Adrenal gland (tissue), 5 donors: ENCODE measurements at regions not wholly inside any gene's neighbourhood (a gene's known extent, or its start where the extent isn't known, plus 50 kb on each side); places are given as distances from the start of the nearest gene placed in this dataset.

ENCODE experiments used
- CTCF ChIP-seq, 6 experiments: fragments of 450-650 bp in 4 of 6; fragments of 200-600 bp in 2 of 6; sonication (generic) in 1 of 6; IDR thresholded peaks; 1 replicate in 5 of 6; 2 replicates in 1 of 6; pipeline versions ENCODE4 v1.5.1 to v1.8.0; 2016 to 2021; ENCODE audit warnings: antibody characterized with exemption in 6 of 6, mild to moderate bottlenecking in 2 of 6, moderate library complexity in 1 of 6
- POLR2A ChIP-seq, 2 donors: fragments of 450-650 bp; IDR thresholded peaks; one replicate each; pipeline ENCODE4 v1.6.1; 2017; ENCODE audit warnings: antibody characterized with exemption in 2 of 2, mild to moderate bottlenecking in 2 of 2, moderate library complexity in 1 of 2
- donor health status: DM: no; HTN: no; CAD: no.

GRCh38 chr20:41747226-41747625 is 129.0 kb upstream of the CHD6 start:
- TF ChIP-seq CTCF (IDR thresholded peaks at IDR 0.05): no peak
- TF ChIP-seq POLR2A (IDR thresholded peaks at IDR 0.05): no peak
